SK-N-SH (cell line): ENCODE measurements at regions not wholly inside any gene's neighbourhood (a gene's known extent, or its start where the extent isn't known, plus 50 kb on each side); places are given as distances from the start of the nearest gene placed in this dataset.

ENCODE experiments used
- ELF1 ChIP-seq: IDR thresholded peaks from 2 replicates; pipeline ENCODE4 v1.4.0; 2012
- EZH2phosphoT487 ChIP-seq: fragments of 200-600 bp; sonication (generic); IDR thresholded peaks from 2 replicates; pipeline ENCODE4 v1.6.1; 2017; ENCODE audit warnings: low read depth, mixed run types, mild to moderate bottlenecking, antibody characterized with exemption, moderate library complexity, borderline replicate concordance
- FOXM1 ChIP-seq: IDR thresholded peaks from 2 replicates; pipeline ENCODE4 v1.4.0; 2012; ENCODE audit warnings: low read depth, mild to moderate bottlenecking
- JUND ChIP-seq: IDR thresholded peaks from 2 replicates; pipeline ENCODE4 v1.4.0; 2012
- MXI1 ChIP-seq: IDR thresholded peaks from 2 replicates; pipeline ENCODE4 v1.6.1; 2012; ENCODE audit warnings: mild to moderate bottlenecking, low read depth, low read length, improper control_type of control experiment
- NFIC ChIP-seq: IDR thresholded peaks from 2 replicates; pipeline ENCODE4 v1.4.0; 2012; ENCODE audit warnings: borderline replicate concordance
- POLR2AphosphoS5 ChIP-seq: IDR thresholded peaks from 2 replicates; pipeline ENCODE4 v1.6.1; 2012; ENCODE audit warnings: low read depth, low read length
- SIN3A ChIP-seq: IDR thresholded peaks from 2 replicates; pipeline ENCODE4 v1.6.1; 2012; ENCODE audit warnings: low read depth, mild to moderate bottlenecking, low read length, moderate library complexity, borderline replicate concordance
- TF ChIP-seq, protein P1 (sequence below): IDR thresholded peaks from 2 replicates; pipeline ENCODE4 v1.6.1; 2012; ENCODE audit warnings: mild to moderate bottlenecking, low read depth, low read length, moderate library complexity
- TF ChIP-seq, protein P2 (sequence below): fragments of 200-600 bp; sonication (generic); IDR thresholded peaks from 2 replicates; pipeline ENCODE4 v1.6.1; 2017; ENCODE audit warnings: antibody characterized with exemption, mild to moderate bottlenecking, moderate library complexity
- TF ChIP-seq, protein P3 (sequence below): fragments of 150-350 bp; IDR thresholded peaks from 2 replicates; pipeline ENCODE4 v1.6.1; 2017; ENCODE audit warnings: antibody characterized with exemption, low read length, low read depth, borderline replicate concordance

DNA sequence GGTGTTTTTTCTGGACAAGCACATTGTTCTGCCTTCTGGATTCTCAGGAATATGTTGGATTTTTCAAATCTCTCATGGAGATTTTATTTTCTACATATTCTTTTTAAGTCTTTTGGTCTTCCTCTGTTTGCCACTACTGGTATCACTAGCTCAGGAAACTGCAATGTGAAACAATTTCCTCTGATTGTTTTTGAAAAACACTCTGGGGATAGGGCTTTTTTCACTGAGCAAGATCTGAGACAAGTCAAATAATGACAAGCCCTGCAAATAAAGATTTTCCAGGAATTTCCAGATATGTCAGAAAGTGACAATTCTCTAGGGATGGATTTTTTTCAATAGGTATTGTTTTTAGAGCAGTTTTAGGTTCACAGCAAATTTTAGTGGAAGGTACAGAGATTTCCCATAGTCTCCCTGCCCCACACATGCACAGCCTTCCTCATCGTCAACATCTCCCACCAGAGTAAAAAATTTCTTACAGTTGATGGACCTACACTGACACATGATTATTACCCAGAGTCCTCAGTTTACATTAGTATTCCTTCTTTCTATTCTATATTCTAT lies 86.9 kb upstream of the TMEM161B start:
- TF ChIP-seq, protein P1, sequence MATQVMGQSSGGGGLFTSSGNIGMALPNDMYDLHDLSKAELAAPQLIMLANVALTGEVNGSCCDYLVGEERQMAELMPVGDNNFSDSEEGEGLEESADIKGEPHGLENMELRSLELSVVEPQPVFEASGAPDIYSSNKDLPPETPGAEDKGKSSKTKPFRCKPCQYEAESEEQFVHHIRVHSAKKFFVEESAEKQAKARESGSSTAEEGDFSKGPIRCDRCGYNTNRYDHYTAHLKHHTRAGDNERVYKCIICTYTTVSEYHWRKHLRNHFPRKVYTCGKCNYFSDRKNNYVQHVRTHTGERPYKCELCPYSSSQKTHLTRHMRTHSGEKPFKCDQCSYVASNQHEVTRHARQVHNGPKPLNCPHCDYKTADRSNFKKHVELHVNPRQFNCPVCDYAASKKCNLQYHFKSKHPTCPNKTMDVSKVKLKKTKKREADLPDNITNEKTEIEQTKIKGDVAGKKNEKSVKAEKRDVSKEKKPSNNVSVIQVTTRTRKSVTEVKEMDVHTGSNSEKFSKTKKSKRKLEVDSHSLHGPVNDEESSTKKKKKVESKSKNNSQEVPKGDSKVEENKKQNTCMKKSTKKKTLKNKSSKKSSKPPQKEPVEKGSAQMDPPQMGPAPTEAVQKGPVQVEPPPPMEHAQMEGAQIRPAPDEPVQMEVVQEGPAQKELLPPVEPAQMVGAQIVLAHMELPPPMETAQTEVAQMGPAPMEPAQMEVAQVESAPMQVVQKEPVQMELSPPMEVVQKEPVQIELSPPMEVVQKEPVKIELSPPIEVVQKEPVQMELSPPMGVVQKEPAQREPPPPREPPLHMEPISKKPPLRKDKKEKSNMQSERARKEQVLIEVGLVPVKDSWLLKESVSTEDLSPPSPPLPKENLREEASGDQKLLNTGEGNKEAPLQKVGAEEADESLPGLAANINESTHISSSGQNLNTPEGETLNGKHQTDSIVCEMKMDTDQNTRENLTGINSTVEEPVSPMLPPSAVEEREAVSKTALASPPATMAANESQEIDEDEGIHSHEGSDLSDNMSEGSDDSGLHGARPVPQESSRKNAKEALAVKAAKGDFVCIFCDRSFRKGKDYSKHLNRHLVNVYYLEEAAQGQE: no peak
- TF ChIP-seq NFIC (no peak), EZH2phosphoT487 (no peak), MXI1 (no peak), JUND (no peak), ELF1 (no peak), FOXM1 (no peak), SIN3A (no peak), POLR2AphosphoS5 (no peak)
- TF ChIP-seq, protein P2, sequence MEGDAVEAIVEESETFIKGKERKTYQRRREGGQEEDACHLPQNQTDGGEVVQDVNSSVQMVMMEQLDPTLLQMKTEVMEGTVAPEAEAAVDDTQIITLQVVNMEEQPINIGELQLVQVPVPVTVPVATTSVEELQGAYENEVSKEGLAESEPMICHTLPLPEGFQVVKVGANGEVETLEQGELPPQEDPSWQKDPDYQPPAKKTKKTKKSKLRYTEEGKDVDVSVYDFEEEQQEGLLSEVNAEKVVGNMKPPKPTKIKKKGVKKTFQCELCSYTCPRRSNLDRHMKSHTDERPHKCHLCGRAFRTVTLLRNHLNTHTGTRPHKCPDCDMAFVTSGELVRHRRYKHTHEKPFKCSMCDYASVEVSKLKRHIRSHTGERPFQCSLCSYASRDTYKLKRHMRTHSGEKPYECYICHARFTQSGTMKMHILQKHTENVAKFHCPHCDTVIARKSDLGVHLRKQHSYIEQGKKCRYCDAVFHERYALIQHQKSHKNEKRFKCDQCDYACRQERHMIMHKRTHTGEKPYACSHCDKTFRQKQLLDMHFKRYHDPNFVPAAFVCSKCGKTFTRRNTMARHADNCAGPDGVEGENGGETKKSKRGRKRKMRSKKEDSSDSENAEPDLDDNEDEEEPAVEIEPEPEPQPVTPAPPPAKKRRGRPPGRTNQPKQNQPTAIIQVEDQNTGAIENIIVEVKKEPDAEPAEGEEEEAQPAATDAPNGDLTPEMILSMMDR: no peak
- TF ChIP-seq, protein P3, sequence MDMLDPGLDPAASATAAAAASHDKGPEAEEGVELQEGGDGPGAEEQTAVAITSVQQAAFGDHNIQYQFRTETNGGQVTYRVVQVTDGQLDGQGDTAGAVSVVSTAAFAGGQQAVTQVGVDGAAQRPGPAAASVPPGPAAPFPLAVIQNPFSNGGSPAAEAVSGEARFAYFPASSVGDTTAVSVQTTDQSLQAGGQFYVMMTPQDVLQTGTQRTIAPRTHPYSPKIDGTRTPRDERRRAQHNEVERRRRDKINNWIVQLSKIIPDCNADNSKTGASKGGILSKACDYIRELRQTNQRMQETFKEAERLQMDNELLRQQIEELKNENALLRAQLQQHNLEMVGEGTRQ: no peak
